ENCODE measurements at regions not wholly inside any gene's neighbourhood (a gene's known extent, or its start where the extent isn't known, plus 50 kb on each side); places are given as distances from the start of the nearest gene placed in this dataset.

- H3K4me1 ChIP-seq: no peaks in the 10 kb centered on the region
- 65 to 70% methylated on average over 3 of the region's 3 CpGs for WGBS, 2 donors
- no peak for TF ChIP-seq CTCF (IDR thresholded peaks at IDR 0.05)
- no peak for TF ChIP-seq POLR2A (IDR thresholded peaks at IDR 0.05)
- no peak for DNase-seq
- ATAC-seq: no peak
- intact Hi-C loops (cut with DNase I): no loop called here
- H3K27ac ChIP-seq: no peak overlapping the region
- H3K27me3 ChIP-seq: no peaks in the 10 kb centered on the region
- H3K4me3 ChIP-seq: no peak overlapping the region
- no peaks in the 10 kb centered on the region for H3K9me3 ChIP-seq
- no peaks in the 10 kb centered on the region for H3K36me3 ChIP-seq (replicated peaks in 1 of 2; ENCODE audit: insufficient read depth in 1 of 2, low read depth in 2 of 2)
Observed at GRCh38 chr9:18327121-18327520, 146.8 kb upstream of the ADAMTSL1 start.

DNA sequence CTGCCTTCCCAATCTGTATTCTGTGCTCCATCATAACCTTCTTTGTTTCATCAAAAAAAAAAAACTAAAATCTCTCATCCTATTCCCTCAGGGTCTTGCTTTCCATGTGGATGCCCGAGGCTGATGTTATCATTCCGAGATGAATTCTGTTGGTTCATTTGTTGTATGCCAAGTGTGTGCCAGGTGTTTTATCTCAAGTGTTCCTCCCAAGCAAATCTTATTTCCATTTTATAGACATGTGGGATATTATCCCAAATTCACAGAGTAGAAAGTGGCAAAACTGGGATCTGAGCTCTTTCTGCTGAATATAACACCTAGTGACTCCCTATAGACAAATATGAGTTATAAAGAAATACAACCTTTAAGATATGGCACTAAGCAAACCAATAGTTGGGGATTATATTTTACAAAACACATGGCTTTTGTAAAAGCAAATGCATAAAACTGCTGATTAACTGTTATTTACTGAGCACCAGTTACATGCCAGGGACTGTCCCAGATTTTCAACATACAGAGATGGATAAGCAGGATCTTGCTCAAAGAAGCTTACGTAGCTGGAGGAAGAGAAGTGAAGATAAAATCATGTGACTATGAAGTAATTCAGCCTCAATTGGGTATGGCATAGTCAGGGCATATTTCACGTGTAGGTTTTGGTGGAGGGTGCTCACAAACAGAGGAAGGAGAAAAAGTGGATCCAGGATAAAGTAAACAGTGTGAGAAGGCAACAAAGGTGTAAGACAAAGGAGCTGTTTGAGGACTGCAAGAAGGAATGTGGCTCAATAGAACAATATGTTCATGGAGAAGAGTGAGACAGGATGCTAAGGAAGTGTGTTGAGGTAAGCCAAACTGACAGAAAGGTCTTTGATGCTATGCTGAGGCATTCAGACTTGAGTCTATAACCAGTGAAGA is 143.3 kb upstream of the ADAMTSL1 start:
- Histone ChIP-seq H3K4me3 (no peak overlapping the region), H3K27me3 (no peaks in the 10 kb centered on the region), H3K36me3 (replicated peaks in 1 of 2; ENCODE audit: insufficient read depth in 1 of 2, low read depth in 2 of 2) (no peaks in the 10 kb centered on the region), H3K9me3 (no peaks in the 10 kb centered on the region), H3K27ac (no peak overlapping the region), H3K4me1 (no peaks in the 10 kb centered on the region)
- intact Hi-C loops (cut with DNase I): no loop called here
- 59 to 62% methylated on average over 4 of the region's 4 CpGs for WGBS, 2 donors
- ATAC-seq: no peak
- DNase-seq: no peak
- TF ChIP-seq CTCF (IDR thresholded peaks at IDR 0.05) (no peak), POLR2A (IDR thresholded peaks at IDR 0.05) (no peak)

GRCh38 chr9:18331310-18331684 is 142.7 kb upstream of the ADAMTSL1 start:
- no peak for TF ChIP-seq POLR2A (IDR thresholded peaks at IDR 0.05)
- TF ChIP-seq CTCF (IDR thresholded peaks at IDR 0.05): no peak
- Histone ChIP-seq H3K27ac (no peak overlapping the region), H3K9me3 (no peaks in the 10 kb centered on the region), H3K27me3 (no peaks in the 10 kb centered on the region), H3K36me3 (replicated peaks in 1 of 2; ENCODE audit: insufficient read depth in 1 of 2, low read depth in 2 of 2) (no peaks in the 10 kb centered on the region), H3K4me3 (no peak overlapping the region), H3K4me1 (no peaks in the 10 kb centered on the region)
- no peak for ATAC-seq
- intact Hi-C loops (cut with DNase I): no loop called here
- DNase-seq: no peak

DNA sequence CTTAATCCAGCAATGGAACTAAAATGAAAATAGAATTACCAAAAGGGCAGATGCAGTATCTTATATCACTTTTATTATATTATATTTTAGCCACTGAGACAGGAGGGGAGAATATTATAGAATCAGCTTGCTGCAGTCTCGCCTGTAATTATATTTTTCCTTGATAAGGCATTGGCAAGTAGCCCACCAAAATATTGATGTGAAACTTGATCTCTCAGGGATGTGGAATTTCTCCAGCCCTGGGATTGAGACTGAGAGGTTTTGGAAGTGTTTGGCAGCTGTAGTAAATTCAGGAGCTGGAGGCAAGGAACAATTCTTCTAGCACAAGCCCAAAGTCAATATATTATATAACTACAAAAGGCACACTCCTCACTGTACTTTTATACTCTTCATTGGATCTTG is 142.1 kb upstream of the ADAMTSL1 start:
- Histone ChIP-seq H3K36me3 (replicated peaks in 1 of 2; ENCODE audit: insufficient read depth in 1 of 2, low read depth in 2 of 2) (no peaks in the 10 kb centered on the region), H3K27me3 (no peaks in the 10 kb centered on the region), H3K4me1 (no peaks in the 10 kb centered on the region), H3K9me3 (no peaks in the 10 kb centered on the region), H3K4me3 (no peak overlapping the region), H3K27ac (no peak overlapping the region)
- DNase-seq (no peak), ATAC-seq (no peak)
- WGBS, 2 donors: 0 to 9% methylated on average over 1 of the region's 1 CpG
- intact Hi-C loops (cut with DNase I): no loop called here
- TF ChIP-seq CTCF (IDR thresholded peaks at IDR 0.05) (no peak), POLR2A (IDR thresholded peaks at IDR 0.05) (no peak)

- 51 to 59% methylated on average over 2 of the region's 2 CpGs for WGBS, 2 donors
- DNase-seq (no peak), ATAC-seq (no peak)
- intact Hi-C loops (cut with DNase I): no loop called here
- no peaks in the 10 kb centered on the region for H3K4me1 ChIP-seq
- no peak overlapping the region for H3K27ac ChIP-seq
- no peak for TF ChIP-seq CTCF (IDR thresholded peaks at IDR 0.05)
- no peak for TF ChIP-seq POLR2A (IDR thresholded peaks at IDR 0.05)
- H3K9me3 ChIP-seq: no peaks in the 10 kb centered on the region
- no peaks in the 10 kb centered on the region for H3K36me3 ChIP-seq (replicated peaks in 1 of 2; ENCODE audit: insufficient read depth in 1 of 2, low read depth in 2 of 2)
- no peaks in the 10 kb centered on the region for H3K27me3 ChIP-seq
- no peak overlapping the region for H3K4me3 ChIP-seq
Observed at GRCh38 chr9:18333157-18333556, 140.8 kb upstream of the ADAMTSL1 start.
